HepG2 (cell line): ENCODE measurements at regions not wholly inside any gene's neighbourhood (a gene's known extent, or its start where the extent isn't known, plus 50 kb on each side); places are given as distances from the start of the nearest gene placed in this dataset.

Experiments used
- ATAC-seq: fragments of 200-7000 bp; cut with Tn5 transposase; 3 replicates; pipeline ENCODE4 v1.9.1; 2020; ENCODE audit warnings: mild to moderate bottlenecking, moderate library complexity
- BruUV-seq: library from RNA; stranded (reverse); fragments of 400-500 nt; replicated peaks from 2 replicates; lab custom pipeline; 2021; lab: Mats Ljungman, UMichigan
- CTCF ChIA-PET: fragments of 300-600 bp; formaldehyde crosslinking; extraction: SDS; loops from one replicate; lab custom pipeline; 2021; ENCODE audit warnings: low total read pairs, inconsistent platforms, low intra/inter-chr PET ratio; lab: Yijun Ruan, JAX
- POLR2A ChIA-PET: fragments of 350-600 bp; sonication (Branson Sonifier 250); formaldehyde crosslinking; loops from one replicate; lab custom pipeline; 2020; ENCODE audit warnings: antibody characterized with exemption, inconsistent platforms; lab: Yijun Ruan, JAX
- DNase-seq: peaks from one replicate; pipeline ENCODE4 v3.0.0-alpha.2; 2015; ENCODE audit warnings: low spot score
- FAIRE-seq: peaks from 3 replicates; lab custom pipeline; 2011; peaks lifted over from hg19 to GRCh38; lab: Jason Lieb, UNC
- H2AFZ ChIP-seq: one replicate; pipeline ENCODE4 v1.6.1; 2011; ENCODE audit warnings: low read length, inconsistent platforms
- H3K27ac ChIP-seq: fragments of 300-600 bp; 3 replicates; pipeline ENCODE4 v1.8.0; 2011; ENCODE audit warnings: mixed run types, mild to moderate bottlenecking, mixed read lengths, low read length, inconsistent platforms; ENCODE audit not compliant: insufficient read depth; ENCODE audit errors: extremely low read length
- H3K27me3 ChIP-seq, 2 experiments: fragments of 200-600 bp in 1 of 2; 2 replicates in 1 of 2; 3 replicates in 1 of 2; pipeline versions ENCODE4 v1.6.0 to v1.8.0; 2011; ENCODE audit warnings: low read length in 2 of 2, mild to moderate bottlenecking in 2 of 2, moderate library complexity in 2 of 2, inconsistent platforms in 1 of 2; ENCODE audit not compliant: insufficient read depth in 2 of 2, control insufficient read depth in 1 of 2
- H3K36me3 ChIP-seq, 2 experiments: fragments of 200-600 bp in 1 of 2; replicated peaks in 1 of 2; 2 replicates in 1 of 2; 3 replicates in 1 of 2; pipeline versions ENCODE4 v1.5.1 to v1.8.0; 2011; ENCODE audit warnings: low read length in 2 of 2, inconsistent platforms in 1 of 2; ENCODE audit not compliant: insufficient read depth in 2 of 2, control insufficient read depth in 1 of 2
- H3K4me1 ChIP-seq: 2 replicates; pipeline ENCODE4 v1.5.1; 2012; ENCODE audit warnings: low read length, inconsistent platforms; ENCODE audit not compliant: insufficient read depth
- H3K4me2 ChIP-seq: 2 replicates; pipeline ENCODE4 v1.6.0; 2011; ENCODE audit warnings: low read depth, low read length, inconsistent platforms
- H3K4me3 ChIP-seq, 3 experiments: fragments of 200-600 bp in 1 of 3; sonication (generic), shearing (Covaris generic) in 1 of 3; replicated peaks in 1 of 3; 2 replicates each; pipeline ENCODE4 v1.5.1; 2011 to 2016; ENCODE audit warnings: low read length in 3 of 3, inconsistent platforms in 2 of 3, low read depth in 2 of 3, mild to moderate bottlenecking in 2 of 3, control low read depth in 1 of 3, mixed read lengths in 1 of 3; ENCODE audit not compliant: insufficient read depth in 1 of 3
- H3K79me2 ChIP-seq: one replicate; pipeline ENCODE4 v1.6.1; 2011; ENCODE audit warnings: low read length, inconsistent platforms; ENCODE audit not compliant: insufficient read depth
- H3K9ac ChIP-seq: 2 replicates; pipeline ENCODE4 v1.6.0; 2011; ENCODE audit warnings: mild to moderate bottlenecking, low read depth, low read length, inconsistent platforms; ENCODE audit not compliant: insufficient read depth
- H3K9me3 ChIP-seq: 2 replicates; pipeline ENCODE4 v1.5.1; 2012; ENCODE audit warnings: mild to moderate bottlenecking, low read length
- H4K20me1 ChIP-seq: 2 replicates; pipeline ENCODE4 v1.6.0; 2011; ENCODE audit warnings: inconsistent platforms, mild to moderate bottlenecking, low read length, moderate library complexity; ENCODE audit not compliant: insufficient read depth
- BCL6 ChIP-seq: IDR thresholded peaks from 2 replicates; pipeline ENCODE4 v1.6.1; 2016; ENCODE audit warnings: missing genetic modification reagents, missing compliant biosample characterization
- CEBPG ChIP-seq: IDR thresholded peaks from 2 replicates; pipeline ENCODE4 v1.6.1; 2016
- CTCF ChIP-seq: sonication (generic); formaldehyde crosslinking; IDR thresholded peaks from 2 replicates; pipeline ENCODE4 v1.5.0; 2020; ENCODE audit warnings: mild to moderate bottlenecking, missing genetic modification reagents, moderate library complexity
- EP300 ChIP-seq, 3 experiments: sonication (generic) in 1 of 3; formaldehyde crosslinking in 1 of 3; IDR thresholded peaks; 2 replicates each; pipeline versions ENCODE4 v1.5.1 to v1.6.1; 2011 to 2020; ENCODE audit warnings: low read depth in 2 of 3, low read length in 2 of 3, borderline replicate concordance in 1 of 3, improper control_type of control experiment in 1 of 3, mild to moderate bottlenecking in 1 of 3, missing genetic modification reagents in 1 of 3, moderate library complexity in 1 of 3
- FOXA3 ChIP-seq: IDR thresholded peaks from 2 replicates; pipeline ENCODE4 v1.6.1; 2016; ENCODE audit warnings: missing genetic modification reagents, missing compliant biosample characterization
- HDAC1 ChIP-seq: sonication (generic); formaldehyde crosslinking; IDR thresholded peaks from 2 replicates; pipeline ENCODE4 v1.5.1; 2020; ENCODE audit warnings: mild to moderate bottlenecking, missing genetic modification reagents
- HNF4A ChIP-seq: sonication (generic); formaldehyde crosslinking; IDR thresholded peaks from 2 replicates; pipeline ENCODE4 v1.4.0; 2020; ENCODE audit warnings: missing genetic modification reagents
- HNF4G ChIP-seq, 2 experiments: sonication (generic) in 1 of 2; formaldehyde crosslinking in 1 of 2; IDR thresholded peaks; 2 replicates each; pipeline versions ENCODE4 v1.4.0 to v1.6.1; 2011 to 2020; ENCODE audit warnings: borderline replicate concordance in 2 of 2, low read depth in 2 of 2, mild to moderate bottlenecking in 2 of 2, low read length in 1 of 2, missing genetic modification reagents in 1 of 2, moderate library complexity in 1 of 2
- ISL2 ChIP-seq: sonication (generic); formaldehyde crosslinking; IDR thresholded peaks from 2 replicates; pipeline ENCODE4 v1.5.0; 2020; ENCODE audit warnings: missing genetic modification reagents
- NR2F2 ChIP-seq: IDR thresholded peaks from 2 replicates; pipeline ENCODE4 v1.6.1; 2012; ENCODE audit warnings: low read depth, inconsistent platforms, borderline replicate concordance
- SOX13 ChIP-seq, 3 experiments: fragments of 450-650 bp in 1 of 3; sonication (generic) in 1 of 3; formaldehyde crosslinking in 1 of 3; IDR thresholded peaks in 2 of 3; conservative IDR thresholded peaks in 1 of 3; 2 replicates each; pipeline versions ENCODE4 v1.5.0 to v1.6.1; 2016 to 2020; ENCODE audit warnings: antibody characterized with exemption in 1 of 3, mild to moderate bottlenecking in 1 of 3, missing compliant biosample characterization in 1 of 3, missing genetic modification reagents in 1 of 3, moderate library complexity in 1 of 3
- SOX6 ChIP-seq, 2 experiments: fragments of 450-650 bp in 1 of 2; sonication (generic) in 1 of 2; formaldehyde crosslinking in 1 of 2; IDR thresholded peaks; 2 replicates each; pipeline versions ENCODE4 v1.4.0 to v1.6.1; 2017 to 2020; ENCODE audit warnings: antibody characterized with exemption in 1 of 2, mild to moderate bottlenecking in 1 of 2, missing genetic modification reagents in 1 of 2
- SP1 ChIP-seq, 2 experiments: fragments of 450-650 bp in 1 of 2; sonication (generic) in 1 of 2; formaldehyde crosslinking in 1 of 2; IDR thresholded peaks; 2 replicates each; pipeline versions ENCODE4 v1.4.0 to v1.6.1; 2016 to 2020; ENCODE audit warnings: missing genetic modification reagents in 1 of 2
- STAG1 ChIP-seq: sonication (generic); formaldehyde crosslinking; IDR thresholded peaks from 2 replicates; pipeline ENCODE4 v1.4.0; 2020; ENCODE audit warnings: missing genetic modification reagents
- ZNF644 ChIP-seq: IDR thresholded peaks from 2 replicates; pipeline ENCODE4 v1.6.1; 2016; ENCODE audit warnings: low read depth
- ZNF678 ChIP-seq: sonication (generic); formaldehyde crosslinking; IDR thresholded peaks from 2 replicates; pipeline ENCODE4 v1.4.0; 2020; ENCODE audit warnings: mild to moderate bottlenecking, missing genetic modification reagents
- WGBS: methylation state at CpG from one replicate; pipeline ENCODE4 v1.1.6; 2017; ENCODE audit warnings: low lambda C conversion rate; 5-methylcytosine and 5-hydroxymethylcytosine counted together
- in situ Hi-C: cut with HindIII; loops from 2 replicates; pipeline ENCODE4 v1.10.0; 2017; ENCODE audit warnings: low pct_unique_long_range_greater_than_20kb; ENCODE audit not compliant: extremely low pct_ligation_motif_present
- intact Hi-C: fragments of 100-400 bp; cut with micrococcal nuclease; formaldehyde crosslinking; loops from one replicate; pipeline ENCODE4 v1.10.0; 2022; ENCODE audit not compliant: unreplicated experiment

- in situ Hi-C loops: no loop called here
- TF ChIP-seq SP1 (IDR thresholded peaks at IDR 0.05) (no peak), SP1 (CRISPR knock-in tag; IDR thresholded peaks at IDR 0.05) (no peak), ISL2 (CRISPR knock-in tag) (peak; percentile 53; the same call in 1 of the 2 replicates), NR2F2 (no peak), STAG1 (CRISPR knock-in tag) (no peak), HNF4A (CRISPR knock-in tag) (peak; percentile 25; the same call in 1 of the 2 replicates), EP300 (IDR thresholded peaks at IDR 0.05; ENCODE audit: low read depth in 2 of 2, low read length in 2 of 2) (0 out of 4 replicates have a peak, but pooled peaks of 1 of the 2 experiments have one; percentile 17), EP300 (CRISPR knock-in tag; IDR thresholded peaks at IDR 0.05; ENCODE audit: borderline replicate concordance) (no peak), BCL6 (CRISPR knock-in tag) (peak; percentile 50), ZNF644 (CRISPR knock-in tag) (peak; percentile 29; the same call in 1 of the 2 replicates), ZNF678 (CRISPR knock-in tag) (no peak), CEBPG (CRISPR knock-in tag) (peak; percentile 39; the same call in 1 of the 2 replicates), HDAC1 (CRISPR knock-in tag) (peak; percentile 27; the same call in 1 of the 2 replicates), HNF4G (IDR thresholded peaks at IDR 0.05; ENCODE audit: borderline replicate concordance, low read depth, low read length) (peak; percentile 11; the same call in 1 of the 2 replicates), HNF4G (CRISPR knock-in tag; IDR thresholded peaks at IDR 0.05; ENCODE audit: borderline replicate concordance, low read depth) (no peak), SOX6 (IDR thresholded peaks at IDR 0.05) (no peak), SOX6 (CRISPR knock-in tag; IDR thresholded peaks at IDR 0.05) (peak; percentile 31; the same call in 1 of the 2 replicates), SOX13 (IDR thresholded peaks at IDR 0.05) (no peak), SOX13 (CRISPR knock-in tag; conservative IDR thresholded peaks at IDR 0.05 in 1 of 2, IDR thresholded peaks at IDR 0.05 in 1 of 2) (peak in 1 of 2 experiments; percentile 59; a peak in 2 of 4 replicates), FOXA3 (CRISPR knock-in tag) (0 out of 2 replicates have a peak, but pooled peaks have one; percentile 13), CTCF (CRISPR knock-in tag) (no peak)
- FAIRE-seq: peak; percentile 81
- no peak overlapping the region for H2AFZ ChIP-seq
- ChIA-PET POLR2A (no interaction called here), CTCF (no interaction called here)
- H3K9ac ChIP-seq: no peak overlapping the region
- no peaks in the 10 kb centered on the region for H3K36me3 ChIP-seq
- no TSS peak for BruUV-seq
- WGBS: 23% methylated on average over 4 of the region's 4 CpGs
- no peaks in the 10 kb centered on the region for H3K9me3 ChIP-seq
- H3K4me2 ChIP-seq: peak overlapping the region; percentile 50
- peak; percentile 60 for DNase-seq
- no peak overlapping the region; a peak in 1 of 6 replicates for H3K4me3 ChIP-seq
- no peak overlapping the region for H3K27ac ChIP-seq
- peak; percentile 50 for ATAC-seq
- H3K4me1 ChIP-seq: peaks cover 41% of the 10 kb centered on the region
- H4K20me1 ChIP-seq: no peaks in the 10 kb centered on the region
- no peaks in the 10 kb centered on the region for H3K79me2 ChIP-seq
- intact Hi-C loops: no loop called here
- no peaks in the 10 kb centered on the region; a peak in 2 of 5 replicates for H3K27me3 ChIP-seq
Observed at GRCh38 chr10:86603256-86603655, 51.1 kb upstream of the OPN4 start.
